ENCODE measurements at regions not wholly inside any gene's neighbourhood (a gene's known extent, or its start where the extent isn't known, plus 50 kb on each side); places are given as distances from the start of the nearest gene placed in this dataset.

GRCh38 chr7:113292105-113292504, 173.8 kb upstream of the SMIM30 start (continued):
- TF ChIP-seq ATF1 (CRISPR knock-in tag; IDR thresholded peaks at IDR 0.05): no peak
- TF ChIP-seq SP1 (CRISPR knock-in tag; conservative IDR thresholded peaks at IDR 0.05): no peak
- TF ChIP-seq NFE2L1 (CRISPR knock-in tag; IDR thresholded peaks at IDR 0.05): no peak

- 0 out of 2 replicates have a peak, but pooled peaks cover 3% of the 10 kb centered on the region for H3K9me3 Mint-ChIP-seq
- no peaks in the 10 kb centered on the region for H3K4me1 Mint-ChIP-seq
- TF ChIP-seq HMGA2 (CRISPR knock-in tag; IDR thresholded peaks at IDR 0.05) (no peak), RORB (CRISPR knock-in tag; IDR thresholded peaks at IDR 0.05) (no peak), ELF4 (CRISPR knock-in tag; IDR thresholded peaks at IDR 0.05; ENCODE audit: low read depth) (no peak), CTCF (IDR thresholded peaks at IDR 0.05) (no peak), NFYB (CRISPR knock-in tag; conservative IDR thresholded peaks at IDR 0.05; ENCODE audit: low read depth) (no peak), ZBTB21 (CRISPR knock-in tag; IDR thresholded peaks at IDR 0.05; ENCODE audit: borderline replicate concordance) (no peak), ZNF232 (CRISPR knock-in tag; IDR thresholded peaks at IDR 0.05) (no peak), ZNF532 (CRISPR knock-in tag; IDR thresholded peaks at IDR 0.05; ENCODE audit: borderline replicate concordance) (no peak), GRHL2 (CRISPR knock-in tag; IDR thresholded peaks at IDR 0.05; ENCODE audit: insufficient replicate concordance, severe bottlenecking) (no peak), ZNF423 (CRISPR knock-in tag; IDR thresholded peaks at IDR 0.05) (no peak), FOXP4 (CRISPR knock-in tag; IDR thresholded peaks at IDR 0.05) (no peak), NFE2L1 (CRISPR knock-in tag; IDR thresholded peaks at IDR 0.05) (no peak), TP53 (CRISPR knock-in tag; IDR thresholded peaks at IDR 0.05) (no peak)
- no peak overlapping the region for H3K27ac Mint-ChIP-seq
- DNase-seq (ENCODE audit: low spot score): no peak
- H3K27me3 Mint-ChIP-seq (ENCODE audit: low read depth): no peaks in the 10 kb centered on the region; the same call in 1 of the 2 replicates
- no peak for ATAC-seq
- ChIA-PET POLR2A (no interaction called here), CTCF (no interaction called here)
- no peaks in the 10 kb centered on the region for H3K36me3 Mint-ChIP-seq
- no peak overlapping the region for H3K4me3 Mint-ChIP-seq
These were observed 172.7 kb upstream of the SMIM30 start for GRCh38 chr7:113291058-113291457.

GRCh38 chr7:113289140-113289740, 170.9 kb upstream of the SMIM30 start:
- Mint-ChIP-seq H3K4me1 (no peaks in the 10 kb centered on the region), H3K9me3 (no peaks in the 10 kb centered on the region), H3K4me3 (no peak overlapping the region), H3K27ac (no peak overlapping the region), H3K36me3 (no peaks in the 10 kb centered on the region), H3K27me3 (ENCODE audit: low read depth) (no peaks in the 10 kb centered on the region; the same call in 1 of the 2 replicates)
- POLR2A ChIA-PET: no interaction called here
- no peak for TF ChIP-seq ZNF396 (CRISPR knock-in tag; IDR thresholded peaks at IDR 0.05; ENCODE audit: borderline replicate concordance)
- DNase-seq (ENCODE audit: low spot score): no peak
- ATAC-seq: peak; percentile 93
- CTCF ChIA-PET: interaction anchor here (0.9 to 1.4 kb wide), 4 partner anchors 42 to 129 kb away, joined by 3 to 26 read pairs (median 4); no protein-coding TSS in a partner anchor

Measured in WTC11 (cell line).